AG04450 (cell line): ENCODE measurements at regions not wholly inside any gene's neighbourhood (a gene's known extent, or its start where the extent isn't known, plus 50 kb on each side); places are given as distances from the start of the nearest gene placed in this dataset.

Experiments
- CTCF ChIA-PET: fragments of 300-600, 350-600 bp; formaldehyde crosslinking; extraction: SDS; loops from one replicate; lab custom pipeline; 2022; ENCODE audit warnings: antibody characterized with exemption, inconsistent platforms; lab: Charles Lee
- POLR2A ChIA-PET: fragments of 350-600 bp; formaldehyde crosslinking; extraction: SDS; loops from one replicate; lab custom pipeline; 2021; ENCODE audit warnings: antibody characterized with exemption, inconsistent platforms; lab: Yijun Ruan, JAX
- DNase-seq: peaks from one replicate; pipeline ENCODE4 v3.0.0-alpha.2; 2011; ENCODE audit warnings: low read depth, low spot score
- H3K27ac ChIP-seq: one replicate; pipeline ENCODE4 v1.5.1; 2012; ENCODE audit warnings: low read depth, low read length, control low read depth
- H3K27me3 ChIP-seq: one replicate; pipeline ENCODE4 v1.6.0; 2012; ENCODE audit warnings: low read length; ENCODE audit not compliant: control insufficient read depth, insufficient read depth
- H3K4me3 ChIP-seq: 2 replicates; pipeline ENCODE4 v1.5.1; 2011; ENCODE audit warnings: mild to moderate bottlenecking, low read depth, low read length, control low read depth
- H3K9me3 ChIP-seq: 2 replicates; pipeline ENCODE4 v1.5.1; 2012; ENCODE audit warnings: low read length; ENCODE audit not compliant: control insufficient read depth, insufficient read depth
- CTCF ChIP-seq: IDR thresholded peaks from 2 replicates; pipeline ENCODE4 v1.5.1; 2011; ENCODE audit warnings: low read depth, low read length, control low read depth, inconsistent platforms

- no peaks in the 10 kb centered on the region for H3K9me3 ChIP-seq
- no peak overlapping the region for H3K4me3 ChIP-seq
- H3K27me3 ChIP-seq, result no peaks in the 10 kb centered on the region
- no peak for TF ChIP-seq CTCF
- H3K27ac ChIP-seq, result no peak overlapping the region
- ChIA-PET POLR2A (no interaction called here), CTCF (no interaction called here)
- DNase-seq, result no peak
Measured at GRCh38 chr3:40731445-40731844, 206.7 kb downstream of the ZNF621 start.

- Histone ChIP-seq H3K27me3 (no peaks in the 10 kb centered on the region), H3K9me3 (no peaks in the 10 kb centered on the region), H3K4me3 (no peak overlapping the region)
Measured at GRCh38 chr3:40736943-40737342, 212.2 kb downstream of the ZNF621 start.

GRCh38 chr3:40737343-40737742, 212.6 kb downstream of the ZNF621 start:
- H3K27me3 ChIP-seq, result no peaks in the 10 kb centered on the region
- ChIA-PET POLR2A (no interaction called here), CTCF (no interaction called here)
- no peak overlapping the region for H3K4me3 ChIP-seq
- H3K27ac ChIP-seq, result no peak overlapping the region
- no peaks in the 10 kb centered on the region for H3K9me3 ChIP-seq
- DNase-seq, result no peak
- TF ChIP-seq CTCF, result no peak

More at GRCh38 chr3:40736943-40737342, 212.2 kb downstream of the ZNF621 start:
- ChIA-PET CTCF (no interaction called here), POLR2A (no interaction called here)
- no peak for DNase-seq
- TF ChIP-seq CTCF, result no peak
- no peak overlapping the region for H3K27ac ChIP-seq

GRCh38 chr3:40739971-40740370, 215.2 kb downstream of the ZNF621 start:
- ChIA-PET POLR2A (no interaction called here), CTCF (no interaction called here)
- Histone ChIP-seq H3K4me3 (no peak overlapping the region), H3K27ac (no peak overlapping the region), H3K27me3 (no peaks in the 10 kb centered on the region), H3K9me3 (no peaks in the 10 kb centered on the region)
- no peak for TF ChIP-seq CTCF
- DNase-seq, result no peak

- Histone ChIP-seq H3K27ac (no peak overlapping the region), H3K27me3 (no peaks in the 10 kb centered on the region), H3K4me3 (no peak overlapping the region), H3K9me3 (no peaks in the 10 kb centered on the region)
- DNase-seq, result no peak
- ChIA-PET POLR2A (no interaction called here), CTCF (no interaction called here)
- no peak for TF ChIP-seq CTCF
Measured at GRCh38 chr3:40741729-40742128, 217.0 kb downstream of the ZNF621 start.
